WI38 (cell line): ENCODE measurements at regions not wholly inside any gene's neighbourhood (a gene's known extent, or its start where the extent isn't known, plus 50 kb on each side); places are given as distances from the start of the nearest gene placed in this dataset.

Source experiments
- H3K4me3 ChIP-seq: 2 replicates; pipeline ENCODE4 v1.5.1; 2011; ENCODE audit warnings: low read depth, mild to moderate bottlenecking, control low read depth, low read length
- CTCF ChIP-seq: IDR thresholded peaks from 2 replicates; pipeline ENCODE4 v1.5.1; 2012; ENCODE audit warnings: low read depth, mild to moderate bottlenecking, control low read depth, low read length

GRCh38 chr1:56107275-56107638 lies 472.1 kb downstream of the PLPP3 start:
- no peak overlapping the region for H3K4me3 ChIP-seq
- no peak for TF ChIP-seq CTCF

GRCh38 chr1:56106531-56107274 lies 472.7 kb downstream of the PLPP3 start:
- no peak overlapping the region for H3K4me3 ChIP-seq
- no peak for TF ChIP-seq CTCF

- H3K4me3 ChIP-seq: no peak overlapping the region
- no peak for TF ChIP-seq CTCF
These were observed 474.0 kb downstream of the PLPP3 start for GRCh38 chr1:56105397-56105796.

- H3K4me3 ChIP-seq: no peak overlapping the region
- TF ChIP-seq CTCF: no peak
These were observed 479.5 kb downstream of the PLPP3 start for GRCh38 chr1:56099766-56100265.

GRCh38 chr1:56098946-56099345 lies 480.4 kb downstream of the PLPP3 start:
- no peak for TF ChIP-seq CTCF
- H3K4me3 ChIP-seq: no peak overlapping the region

- no peak for TF ChIP-seq CTCF
These were observed 481.6 kb downstream of the PLPP3 start for GRCh38 chr1:56097713-56098112.

More at GRCh38 chr1:56097713-56098112, 481.6 kb downstream of the PLPP3 start:
- no peak overlapping the region for H3K4me3 ChIP-seq
